ENCODE measurements at regions not wholly inside any gene's neighbourhood (a gene's known extent, or its start where the extent isn't known, plus 50 kb on each side); places are given as distances from the start of the nearest gene placed in this dataset.

DNA sequence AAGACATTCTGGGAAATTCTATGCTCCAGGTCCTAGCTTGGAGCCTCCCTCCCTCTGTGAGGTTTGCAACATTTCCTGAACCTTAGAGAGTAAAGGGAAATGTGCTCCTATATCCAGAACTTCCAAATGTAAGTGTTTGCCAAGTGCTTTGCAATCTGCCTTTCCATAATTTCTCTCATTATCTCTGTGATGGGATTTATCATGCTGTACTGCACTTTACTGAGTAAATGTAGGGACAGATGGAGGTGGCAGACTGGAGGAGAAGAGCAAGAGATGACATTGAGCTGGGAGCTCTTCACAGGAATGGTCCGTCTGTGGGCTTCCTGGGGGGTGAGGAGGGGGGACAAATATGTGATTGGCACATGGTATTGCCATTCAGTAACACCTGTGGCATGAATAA lies 184.3 kb downstream of the SOX4 start:
- TF ChIP-seq ZFP30 (CRISPR knock-in tag; IDR thresholded peaks at IDR 0.05) (no peak), CSDC2 (CRISPR knock-in tag; IDR thresholded peaks at IDR 0.05) (no peak)
- TF ChIP-seq, protein P1, sequence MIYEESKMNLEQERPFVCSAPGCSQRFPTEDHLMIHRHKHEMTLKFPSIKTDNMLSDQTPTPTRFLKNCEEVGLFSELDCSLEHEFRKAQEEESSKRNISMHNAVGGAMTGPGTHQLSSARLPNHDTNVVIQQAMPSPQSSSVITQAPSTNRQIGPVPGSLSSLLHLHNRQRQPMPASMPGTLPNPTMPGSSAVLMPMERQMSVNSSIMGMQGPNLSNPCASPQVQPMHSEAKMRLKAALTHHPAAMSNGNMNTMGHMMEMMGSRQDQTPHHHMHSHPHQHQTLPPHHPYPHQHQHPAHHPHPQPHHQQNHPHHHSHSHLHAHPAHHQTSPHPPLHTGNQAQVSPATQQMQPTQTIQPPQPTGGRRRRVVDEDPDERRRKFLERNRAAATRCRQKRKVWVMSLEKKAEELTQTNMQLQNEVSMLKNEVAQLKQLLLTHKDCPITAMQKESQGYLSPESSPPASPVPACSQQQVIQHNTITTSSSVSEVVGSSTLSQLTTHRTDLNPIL (CRISPR knock-in tag; IDR thresholded peaks at IDR 0.05; ENCODE audit: low read depth) = no peak
